NCI-H2227 (cell line): ENCODE measurements at regions not wholly inside any gene's neighbourhood (a gene's known extent, or its start where the extent isn't known, plus 50 kb on each side); places are given as distances from the start of the nearest gene placed in this dataset.
"Not testable (repeated sequence)": the region's sequence is repeated elsewhere in the genome, so short reads cannot be mapped to it uniquely, and the experiment has no call there.

ENCODE experiments used
- DNase-seq: peaks from one replicate; lab custom pipeline; 2025; ENCODE audit not compliant: unreplicated experiment; lab: John Stamatoyannopoulos, UW

DNA sequence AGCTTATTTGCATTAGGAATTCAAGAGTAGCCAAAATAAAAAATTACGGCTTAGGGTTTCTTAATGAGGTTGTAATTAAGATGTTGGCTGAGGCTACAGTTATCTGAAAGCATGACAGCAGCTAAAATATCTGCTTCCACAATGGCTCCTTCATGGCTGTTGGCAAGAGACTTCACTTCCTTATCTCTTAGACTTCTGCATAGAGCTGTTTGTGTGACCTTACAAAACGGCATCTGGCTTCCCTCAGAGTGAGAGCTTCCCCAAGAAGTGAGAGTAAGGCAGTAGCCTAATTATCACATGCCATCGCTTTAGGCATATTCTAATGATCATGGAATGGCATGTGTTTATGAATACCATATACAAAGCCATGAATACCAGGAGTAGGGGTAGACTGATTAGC lies 57.6 kb downstream of the CCDC59 start:
- peak; percentile 29 for DNase-seq

DNA sequence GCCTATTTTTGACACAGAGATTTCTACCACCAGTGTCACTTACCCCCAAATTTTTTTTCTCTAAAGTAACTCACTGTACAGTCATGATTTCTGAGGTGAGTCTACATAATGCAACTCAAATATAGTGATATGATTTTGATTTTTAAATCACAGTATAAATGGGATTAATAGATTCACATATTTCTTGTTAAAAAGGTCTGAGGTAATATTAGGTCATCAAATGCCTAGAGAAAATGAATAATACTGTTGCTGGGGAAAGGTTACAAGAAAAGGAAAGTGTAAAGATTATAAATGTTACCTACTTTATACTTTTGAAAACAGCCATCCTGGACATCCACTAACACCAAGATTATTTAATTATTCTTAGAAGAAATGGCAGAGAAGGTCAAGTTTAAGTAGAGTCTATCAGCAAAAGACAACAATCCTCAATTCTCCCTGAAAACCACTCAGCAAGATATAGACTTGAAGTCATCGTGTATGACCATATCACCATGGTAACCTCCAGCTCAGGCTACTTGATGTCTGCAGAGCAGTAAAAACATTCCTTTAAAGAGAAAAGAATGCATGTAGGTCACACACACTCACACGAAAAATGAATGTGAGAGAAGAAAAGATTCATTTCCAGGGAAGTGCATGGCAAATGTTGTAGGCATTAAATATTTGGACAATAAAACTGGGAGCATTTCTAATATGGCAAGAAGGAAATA lies 58.7 kb downstream of the CCDC59 start:
- DNase-seq = peak; percentile 80

DNA sequence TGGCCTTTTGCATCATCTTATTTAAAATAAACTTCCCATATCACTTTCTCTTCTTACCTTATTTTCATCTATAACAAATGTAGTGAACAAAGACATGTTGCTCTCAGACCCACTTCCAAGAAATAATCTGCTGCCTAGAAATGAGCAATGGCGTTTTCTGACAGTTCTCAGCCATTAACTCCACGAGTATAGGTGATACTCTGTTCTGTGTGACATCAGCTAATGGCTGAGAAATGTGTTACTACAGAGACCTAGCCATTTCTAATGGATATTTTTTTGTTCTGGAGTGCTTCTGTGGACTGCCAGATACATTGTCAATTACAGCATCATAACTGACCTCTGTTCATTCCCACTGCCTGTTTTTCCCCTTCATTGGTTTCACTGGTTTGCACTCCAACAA lies 67.8 kb downstream of the CCDC59 start:
- DNase-seq = no peak

DNA sequence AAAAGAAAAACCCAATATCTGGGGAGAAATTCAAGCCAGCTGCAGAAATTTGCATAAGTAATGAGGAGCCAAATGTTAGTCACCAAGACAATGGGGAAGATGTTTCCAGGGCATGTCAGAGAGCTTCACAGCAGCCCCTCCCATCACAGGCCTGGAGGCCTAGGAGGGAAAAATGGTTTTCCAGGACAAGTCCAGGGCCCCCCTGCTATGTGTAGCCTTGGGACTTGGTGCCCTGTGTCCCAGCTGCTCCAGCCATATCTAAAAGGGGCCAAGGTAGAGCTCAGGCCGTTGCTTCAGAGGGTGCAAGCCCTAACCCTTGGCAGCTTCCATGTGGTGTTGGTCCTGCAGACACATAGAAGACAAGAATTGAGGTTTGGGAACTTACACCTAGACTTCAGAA lies 76.9 kb downstream of the CCDC59 start:
- DNase-seq = not testable (repeated sequence)

DNA sequence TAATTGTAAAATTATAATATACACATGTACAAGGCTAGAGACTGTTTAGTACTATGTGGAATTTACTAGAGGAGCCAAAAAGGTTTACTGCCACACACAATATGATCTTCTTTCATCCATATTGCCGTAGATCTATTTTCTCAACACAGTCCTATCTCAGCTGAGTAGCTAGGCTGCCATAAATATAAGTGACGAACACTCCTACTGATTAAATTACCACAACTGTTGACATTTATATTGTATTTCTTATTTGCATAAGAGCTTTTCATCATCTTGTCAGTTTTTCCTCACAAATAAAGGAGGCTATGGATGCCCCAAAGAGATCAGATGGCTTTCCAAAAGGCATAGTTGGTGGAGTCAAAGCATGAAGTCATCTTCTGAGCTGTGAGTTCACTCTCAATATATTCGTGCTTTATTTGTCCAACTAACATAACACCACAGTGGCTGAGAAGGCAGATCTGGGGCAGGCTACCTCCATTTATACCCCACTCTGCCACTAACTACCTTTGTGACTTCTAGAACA lies 78.6 kb downstream of the CCDC59 start:
- DNase-seq = no peak

DNA sequence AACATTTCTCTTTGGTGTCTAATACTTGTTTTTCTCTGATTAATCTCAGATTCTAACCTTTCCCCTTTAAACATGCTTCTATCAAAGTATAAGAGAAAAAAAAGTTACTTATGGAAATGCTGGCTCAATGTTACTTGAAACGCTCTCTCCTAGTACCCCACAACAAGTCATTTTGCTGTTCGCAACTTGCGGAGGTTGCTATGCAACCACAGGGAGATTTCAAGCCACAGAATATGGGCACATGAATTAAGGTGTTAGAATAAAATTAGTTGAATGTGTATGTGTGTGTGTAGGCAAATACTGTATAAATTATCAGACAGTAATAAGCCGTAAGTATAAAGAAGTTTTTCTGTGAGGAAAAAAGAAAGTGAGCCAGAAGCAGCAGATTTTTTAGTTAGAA lies 80.6 kb downstream of the CCDC59 start:
- no peak for DNase-seq

DNA sequence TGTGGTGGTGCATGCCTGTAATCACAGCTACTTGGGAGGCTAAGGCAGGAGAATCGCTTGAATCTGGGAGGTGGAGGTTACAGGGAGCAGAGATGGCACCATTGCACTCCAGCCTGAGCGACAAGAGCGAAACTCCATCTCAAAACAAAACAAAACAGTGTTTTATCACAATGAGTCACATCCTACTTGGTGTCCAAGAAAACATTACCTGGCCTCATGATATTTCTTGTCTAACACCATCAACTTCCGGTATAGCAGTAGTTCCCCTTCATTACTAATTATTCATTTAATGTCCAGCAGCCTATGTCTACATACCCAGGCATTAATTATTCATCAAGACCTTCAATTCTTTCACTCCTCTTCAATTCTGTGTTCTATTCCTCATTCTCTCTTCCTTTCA lies 115.5 kb downstream of the CCDC59 start:
- no peak for DNase-seq

DNA sequence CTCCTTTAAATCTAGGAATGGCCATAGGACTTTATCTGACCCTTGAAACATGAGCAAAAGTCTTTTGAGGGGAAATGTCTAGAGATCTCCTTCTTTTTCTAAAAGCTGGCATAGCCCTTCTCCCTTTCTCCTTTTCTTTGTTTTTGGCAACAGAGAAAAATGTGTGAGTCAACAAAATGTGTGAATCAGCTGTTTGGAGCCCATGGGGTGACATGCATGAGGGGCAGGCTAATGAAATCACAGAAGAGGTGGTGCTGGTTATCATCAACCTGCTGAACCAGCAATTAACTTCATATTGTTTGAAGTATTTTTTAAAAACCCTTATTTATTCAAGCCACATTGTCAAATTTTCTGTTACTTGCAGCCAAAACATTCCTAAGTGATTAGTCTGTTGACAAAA lies 132.3 kb downstream of the CCDC59 start:
- DNase-seq = no peak

DNA sequence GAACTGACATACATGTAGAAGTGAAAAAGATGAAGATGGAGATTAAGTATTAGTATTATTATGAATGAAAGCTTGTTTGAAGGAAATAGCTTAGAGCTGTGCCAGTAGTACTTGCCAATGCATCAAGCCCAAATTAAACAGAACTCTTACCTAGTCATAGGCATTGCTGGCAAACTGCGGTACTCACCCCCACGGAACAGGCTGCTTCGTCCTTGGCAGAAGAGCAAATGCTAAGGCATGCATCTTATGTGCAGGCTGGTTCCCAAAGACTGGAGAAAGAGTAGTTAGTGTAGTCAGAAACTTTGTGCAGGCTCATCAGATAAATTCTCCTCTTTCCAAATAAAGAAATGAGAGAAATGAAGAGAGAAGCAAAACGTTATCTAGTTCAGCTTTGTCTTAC lies 134.8 kb downstream of the CCDC59 start:
- DNase-seq = no peak

DNA sequence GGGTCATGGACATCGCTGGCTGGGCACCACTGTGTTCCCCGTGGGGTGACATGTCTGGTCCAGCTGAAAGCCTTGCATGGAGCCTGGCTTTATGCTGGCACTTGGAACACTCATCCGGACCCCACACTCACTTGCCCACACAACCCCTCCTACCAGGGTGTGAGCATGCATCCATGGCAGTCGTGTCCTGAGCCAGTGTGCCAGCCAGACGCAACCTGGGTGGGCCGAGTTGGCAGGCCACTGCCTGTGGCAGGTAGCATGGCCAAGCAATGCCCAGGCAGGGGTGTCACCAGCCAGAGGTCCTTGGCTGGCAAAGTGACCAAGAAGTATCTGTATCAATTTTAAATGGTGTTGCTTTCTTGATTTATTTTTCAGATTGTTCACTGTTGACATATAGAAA lies 141.7 kb downstream of the CCDC59 start:
- DNase-seq = no peak

DNA sequence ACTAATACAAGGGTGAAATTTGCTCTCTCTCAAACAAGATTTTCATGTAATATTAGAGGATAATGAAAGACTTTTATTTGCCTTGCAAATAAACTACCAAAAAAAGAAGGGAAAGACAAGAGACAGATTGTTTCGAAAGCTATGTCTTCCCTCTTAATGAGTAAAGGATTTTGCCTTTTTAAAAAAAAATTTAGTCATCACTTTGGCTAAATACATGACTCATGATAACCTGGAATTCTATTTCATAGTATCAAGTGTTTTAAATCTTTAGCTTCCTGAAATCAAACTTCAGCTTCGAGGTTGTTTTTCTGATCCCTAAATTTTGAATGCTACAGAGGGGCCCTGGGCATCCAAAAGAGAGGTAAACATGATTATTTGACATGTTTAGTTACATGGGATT lies 144.4 kb downstream of the CCDC59 start:
- DNase-seq = no peak

DNA sequence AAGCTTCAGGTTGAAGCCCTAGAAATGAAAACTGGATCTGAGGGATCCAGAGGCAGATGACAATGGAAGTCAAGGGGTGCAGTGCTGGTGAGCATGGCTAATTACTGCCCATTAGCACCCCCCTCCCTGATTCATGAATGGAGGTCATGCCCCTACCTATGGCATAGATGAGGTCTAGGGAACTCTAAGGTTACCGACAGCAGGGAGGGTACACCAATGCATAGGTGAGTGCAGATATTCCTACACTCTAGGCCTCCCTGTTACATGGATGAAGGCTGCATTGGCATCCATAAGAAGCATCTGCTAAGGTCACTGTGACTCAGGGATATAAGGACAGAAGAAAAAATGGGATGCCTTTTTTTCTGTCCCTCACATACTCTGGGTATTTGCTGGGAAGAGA lies 147.3 kb downstream of the CCDC59 start:
- no peak for DNase-seq

DNA sequence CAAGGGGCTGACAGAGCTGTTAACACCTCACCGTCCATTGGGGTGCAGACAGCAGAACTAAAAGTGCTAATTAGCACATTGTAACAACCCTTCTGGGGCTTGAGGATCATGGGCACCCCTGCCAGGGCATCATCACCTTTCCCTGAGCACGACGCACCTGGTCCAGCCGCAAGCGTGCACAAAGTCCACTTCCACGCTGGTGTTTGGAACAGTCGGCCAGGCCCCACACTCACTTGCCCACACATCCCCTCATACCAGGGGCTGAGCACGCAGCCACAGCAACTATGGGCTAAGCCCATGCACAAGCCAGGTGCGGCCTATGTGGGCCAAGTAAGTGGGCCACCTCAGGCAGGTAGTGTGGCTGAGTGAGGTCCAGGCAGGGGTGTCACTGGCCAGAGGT lies 148.7 kb downstream of the CCDC59 start:
- no peak for DNase-seq

DNA sequence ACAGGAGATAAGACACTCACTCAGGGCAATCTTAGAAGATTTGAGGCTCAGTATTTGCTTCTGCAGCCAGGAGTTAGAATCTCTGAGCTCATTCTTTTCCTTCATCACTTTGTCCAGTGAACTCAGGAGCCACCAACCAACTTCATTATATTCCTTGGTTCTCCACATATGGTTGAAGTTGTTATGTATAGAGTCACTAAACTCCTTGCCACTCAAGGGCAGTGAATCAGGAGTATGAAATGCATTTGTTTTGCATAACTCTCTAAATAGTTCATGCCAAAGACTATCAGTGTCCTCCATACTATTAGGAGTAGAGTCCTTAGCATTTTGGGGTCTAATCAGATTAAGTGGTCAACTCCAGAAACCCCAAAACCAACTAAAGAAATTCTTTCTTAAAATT lies 150.6 kb downstream of the CCDC59 start:
- DNase-seq = no peak

DNA sequence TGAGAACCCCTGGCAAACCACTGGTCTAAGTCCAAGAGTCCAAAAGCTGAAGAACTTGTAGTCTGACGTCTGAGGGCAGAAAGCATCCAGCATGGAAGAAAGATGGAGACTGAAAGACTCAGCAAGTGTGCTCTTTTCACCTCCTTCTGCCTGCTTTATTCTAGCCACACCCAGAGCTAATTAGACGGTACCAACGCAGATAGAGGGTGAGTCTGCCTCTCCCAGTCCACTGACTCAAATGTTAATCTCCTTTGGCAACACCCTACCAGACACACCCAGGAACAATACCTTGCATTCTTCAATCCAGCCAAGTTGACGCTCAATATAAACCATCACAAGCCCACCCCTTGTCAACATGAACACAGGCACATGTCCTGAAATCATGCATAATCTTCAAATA lies 155.1 kb downstream of the CCDC59 start:
- no peak for DNase-seq

DNA sequence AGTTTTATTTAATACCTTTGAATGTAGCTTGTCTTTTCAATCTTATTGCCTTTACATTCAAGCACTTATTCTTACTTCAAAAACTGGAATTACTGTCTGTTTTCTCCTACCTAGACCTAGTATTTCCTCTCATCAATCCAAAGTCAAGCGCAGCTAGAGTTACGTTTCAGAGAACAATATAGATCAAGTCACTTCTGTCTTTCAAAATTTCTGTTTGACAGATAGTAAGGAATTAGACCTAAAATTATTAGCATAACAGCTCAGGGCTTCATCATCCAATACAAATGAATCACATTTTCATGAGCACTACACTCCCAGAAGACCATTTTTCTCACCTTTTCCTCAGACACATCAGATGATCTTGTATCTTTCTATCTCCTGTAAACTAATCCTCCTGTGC lies 170.6 kb downstream of the CCDC59 start:
- no peak for DNase-seq

DNA sequence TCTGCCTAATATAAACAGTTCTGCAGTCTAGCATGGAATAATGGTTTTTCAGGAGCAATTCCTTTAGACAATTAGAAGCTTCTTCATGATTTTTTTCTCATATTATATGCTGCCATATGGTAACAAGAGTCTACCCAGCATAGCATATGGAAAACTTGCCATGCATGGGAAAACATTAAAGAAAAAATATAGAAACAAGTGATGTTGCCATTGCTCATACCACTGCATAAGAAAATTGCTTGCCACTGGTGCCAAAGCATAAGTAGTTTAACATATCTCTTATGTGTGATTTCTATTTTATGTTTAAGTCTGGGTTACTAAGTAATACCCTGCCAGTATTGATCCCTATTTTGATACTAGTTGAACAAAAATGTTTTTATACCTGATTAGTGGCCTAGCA lies 171.2 kb downstream of the CCDC59 start:
- DNase-seq = no peak

DNA sequence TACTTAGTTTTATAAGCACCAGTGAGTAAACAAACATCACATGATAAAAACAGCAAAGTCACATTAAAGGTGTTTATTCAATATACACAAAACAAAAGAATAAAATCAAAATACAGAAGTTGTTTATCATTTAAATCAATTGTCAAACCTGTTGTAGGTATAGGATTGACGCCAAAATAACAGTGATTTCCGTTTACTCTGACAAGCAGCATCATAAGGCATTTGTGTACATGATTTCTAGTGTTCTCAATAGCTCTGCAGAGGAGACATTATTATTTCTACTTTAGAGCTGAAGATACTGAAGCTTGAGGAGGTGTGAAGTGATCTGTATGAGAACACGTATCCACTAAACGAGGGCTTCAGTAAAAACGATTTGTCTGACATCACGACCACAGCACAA lies 171.9 kb downstream of the CCDC59 start:
- no peak for DNase-seq

DNA sequence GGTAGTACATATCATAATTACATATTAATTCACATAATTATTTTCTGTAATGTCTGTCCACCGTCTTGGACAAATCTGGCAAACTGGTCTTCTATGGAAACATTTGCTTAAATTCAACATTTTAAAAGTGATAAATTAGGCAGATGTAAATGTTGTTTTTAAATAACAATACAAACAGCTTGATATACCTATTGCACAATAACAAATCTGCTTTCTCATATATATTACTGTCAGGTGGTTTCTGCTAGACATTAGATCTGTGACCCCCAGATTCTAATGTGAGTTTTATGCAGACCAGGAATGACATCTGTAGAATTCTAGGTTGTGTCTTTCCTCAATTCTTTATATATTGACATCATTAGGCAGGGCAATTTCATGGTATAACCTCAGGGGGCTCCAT lies 173.3 kb downstream of the CCDC59 start:
- DNase-seq = no peak

DNA sequence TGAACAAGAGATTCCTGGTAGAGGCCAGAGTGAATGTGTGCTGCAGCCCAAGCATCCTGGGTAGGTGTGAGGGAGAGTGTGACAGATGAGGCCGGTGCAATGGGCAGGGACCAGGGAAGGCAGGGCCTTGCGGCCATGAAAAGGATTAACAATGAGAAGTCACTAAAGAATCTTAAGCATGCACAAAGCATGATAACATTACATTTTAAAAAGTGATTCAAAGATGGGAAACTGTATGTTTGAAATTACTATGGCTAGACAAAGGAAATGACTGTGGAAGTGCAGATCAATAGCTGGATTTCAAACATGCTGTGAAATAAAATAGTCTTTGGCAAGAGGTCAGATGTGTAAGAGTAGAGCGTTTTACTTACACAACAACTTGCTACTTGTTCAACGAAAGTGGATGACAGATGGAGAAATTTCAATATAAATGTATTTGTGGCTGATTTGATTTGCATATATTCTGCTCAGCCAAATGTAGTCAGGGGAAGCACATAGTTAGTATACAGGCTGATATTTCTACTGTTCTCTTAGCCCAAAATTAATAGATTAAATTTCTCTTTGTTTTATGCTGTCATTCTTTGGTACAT lies 175.5 kb downstream of the CCDC59 start:
- DNase-seq = no peak

DNA sequence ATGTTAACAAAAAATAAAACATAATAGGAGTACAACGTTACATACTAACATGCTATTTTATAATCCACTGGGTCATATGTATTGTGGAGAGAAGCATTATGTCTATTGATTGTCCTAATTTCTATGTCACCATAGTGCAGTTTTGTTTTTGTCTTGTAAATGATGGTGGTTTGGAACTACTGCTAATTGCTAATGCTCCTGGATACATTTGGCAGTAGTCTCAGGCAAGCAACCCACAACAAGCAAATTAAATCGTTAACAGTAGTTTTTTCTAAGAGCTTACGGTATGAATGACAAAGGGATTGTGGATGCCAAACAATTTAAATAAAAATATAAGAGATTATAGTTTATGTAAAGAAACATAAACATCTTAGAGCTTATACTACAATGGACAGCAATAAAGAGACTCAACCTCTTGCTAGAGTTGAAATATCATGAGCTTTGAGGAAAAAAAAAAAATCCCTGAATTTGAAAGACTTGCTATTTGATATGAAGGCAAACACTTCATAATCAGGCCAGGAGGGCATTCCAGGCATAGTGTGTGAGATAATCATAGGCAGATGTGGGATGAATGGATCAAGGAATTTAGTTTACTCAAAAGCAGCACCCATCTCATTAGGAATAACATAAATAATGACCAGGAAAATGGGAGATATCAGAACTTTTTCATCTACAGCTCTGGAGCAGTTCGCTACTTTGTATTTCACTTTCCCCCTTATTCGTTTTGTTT lies 181.3 kb downstream of the CCDC59 start:
- no peak for DNase-seq

DNA sequence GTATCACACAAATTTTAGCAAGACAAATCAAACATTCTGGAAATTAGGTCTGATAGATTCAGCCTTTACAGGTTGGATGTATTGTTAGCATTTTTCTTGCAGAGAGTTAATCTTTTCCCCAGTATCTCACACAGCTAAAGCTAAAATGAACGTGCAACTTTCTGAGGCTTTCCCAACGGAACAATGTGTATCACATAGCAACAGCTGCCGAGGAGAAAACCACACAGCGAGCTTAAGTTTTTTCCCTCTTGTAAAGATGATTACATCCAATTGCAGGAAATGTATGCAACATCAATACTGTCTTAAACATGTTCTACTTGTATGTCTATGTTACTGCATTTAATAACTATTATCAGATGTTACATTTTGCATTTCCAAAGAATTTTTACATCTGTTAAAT lies 182.2 kb downstream of the CCDC59 start:
- peak; percentile 26 for DNase-seq
